ENCODE measurements at regions not wholly inside any gene's neighbourhood (a gene's known extent, or its start where the extent isn't known, plus 50 kb on each side); places are given as distances from the start of the nearest gene placed in this dataset.

DNA sequence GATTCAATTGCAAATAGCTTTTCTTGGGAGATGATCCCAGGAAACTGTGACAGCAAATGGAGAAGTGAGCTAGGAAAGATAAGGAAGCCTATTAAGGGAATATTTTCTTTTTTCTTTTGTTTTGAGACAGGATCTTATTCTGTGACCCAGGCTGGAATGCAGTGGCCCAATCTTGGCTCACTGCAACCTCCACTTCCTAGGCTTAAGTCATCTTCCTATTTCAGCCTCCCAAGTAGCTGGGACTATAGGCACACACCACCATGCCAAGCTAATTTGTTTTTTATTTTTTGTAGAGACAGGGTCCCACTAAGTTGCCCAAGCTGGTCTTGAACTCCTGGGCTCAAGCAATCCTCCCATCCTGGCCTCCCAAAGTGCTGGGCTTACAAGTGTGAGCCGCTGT is 433.7 kb downstream of the RPS6KC1 start:
- Histone ChIP-seq H3K4me1 (ENCODE audit: control insufficient read depth, low read depth, low read length) (no peaks in the 10 kb centered on the region), H3K79me2 (ENCODE audit: control insufficient read depth, insufficient read depth, low read length) (no peaks in the 10 kb centered on the region), H3K4me3 (ENCODE audit: low read length) (no peak overlapping the region), H3K23ac (ENCODE audit: low read length) (no peak overlapping the region), H3K9ac (ENCODE audit: low read length) (no peak overlapping the region), H4K8ac (ENCODE audit: low read depth, low read length) (no peak overlapping the region), H3K79me1 (ENCODE audit: low read length) (no peaks in the 10 kb centered on the region), H3K18ac (ENCODE audit: low read length) (no peak overlapping the region), H2BK120ac (ENCODE audit: low read depth, low read length) (no peak overlapping the region), H3K36me3 (ENCODE audit: control insufficient read depth, insufficient read depth, low read length) (no peaks in the 10 kb centered on the region), H3K27ac (ENCODE audit: low read depth, low read length) (no peak overlapping the region), H3K56ac (ENCODE audit: low read length) (no peak overlapping the region), H3K4ac (ENCODE audit: low read depth, low read length) (no peak overlapping the region), H3K27me3 (ENCODE audit: insufficient read depth, low read length, poor library complexity) (no peaks in the 10 kb centered on the region), H4K5ac (ENCODE audit: low read length) (no peak overlapping the region), H2BK5ac (ENCODE audit: low read length) (no peak overlapping the region), H2BK15ac (replicated peaks; ENCODE audit: low read depth) (no peak overlapping the region), H2AK5ac (ENCODE audit: low read length) (no peak overlapping the region), H3K4me2 (ENCODE audit: low read length) (no peak overlapping the region)
- DNase-seq: no peak
- WGBS (ENCODE audit: extremely low coverage, insufficient coverage, low lambda C conversion rate): no CpG with 5 or more reads among the region's 1 CpG

DNA sequence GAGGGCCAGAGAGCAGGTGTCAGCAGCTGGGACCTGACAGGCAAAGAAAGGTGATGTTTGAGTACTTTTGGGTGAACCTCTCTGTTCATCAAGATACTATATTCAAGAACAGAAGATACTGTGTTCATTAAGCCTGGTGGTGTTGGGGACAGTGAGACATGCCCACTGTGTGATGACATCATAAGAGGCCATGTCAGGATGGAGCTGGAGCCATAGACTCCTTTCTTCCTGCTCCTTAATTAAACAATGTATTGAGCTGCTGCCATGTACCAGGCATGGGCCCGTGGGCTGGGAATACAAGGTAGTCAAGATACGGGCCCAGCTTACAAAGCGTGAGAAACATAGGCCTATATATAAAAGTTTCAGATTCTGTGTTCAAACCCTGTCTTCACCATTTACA is 435.4 kb downstream of the RPS6KC1 start:
- Histone ChIP-seq H2AK5ac (ENCODE audit: low read length) (no peak overlapping the region), H3K9ac (ENCODE audit: low read length) (no peak overlapping the region), H3K4me1 (ENCODE audit: control insufficient read depth, low read depth, low read length) (no peaks in the 10 kb centered on the region), H4K8ac (ENCODE audit: low read depth, low read length) (no peak overlapping the region), H3K4me2 (ENCODE audit: low read length) (no peak overlapping the region), H2BK15ac (replicated peaks; ENCODE audit: low read depth) (no peak overlapping the region), H3K4me3 (ENCODE audit: low read length) (no peak overlapping the region), H3K27ac (ENCODE audit: low read depth, low read length) (no peak overlapping the region), H3K27me3 (ENCODE audit: insufficient read depth, low read length, poor library complexity) (no peaks in the 10 kb centered on the region), H3K79me2 (ENCODE audit: control insufficient read depth, insufficient read depth, low read length) (no peaks in the 10 kb centered on the region), H4K5ac (ENCODE audit: low read length) (no peak overlapping the region), H3K36me3 (ENCODE audit: control insufficient read depth, insufficient read depth, low read length) (no peaks in the 10 kb centered on the region), H3K23ac (ENCODE audit: low read length) (no peak overlapping the region), H3K79me1 (ENCODE audit: low read length) (no peaks in the 10 kb centered on the region), H3K56ac (ENCODE audit: low read length) (no peak overlapping the region), H3K18ac (ENCODE audit: low read length) (no peak overlapping the region), H3K4ac (ENCODE audit: low read depth, low read length) (no peak overlapping the region), H2BK120ac (ENCODE audit: low read depth, low read length) (no peak overlapping the region), H2BK5ac (ENCODE audit: low read length) (no peak overlapping the region)
- WGBS (ENCODE audit: extremely low coverage, insufficient coverage, low lambda C conversion rate): no CpG with 5 or more reads among the region's 3 CpGs
- DNase-seq: no peak

GRCh38 chr1:213491468-213491867 is 440.4 kb downstream of the RPS6KC1 start:
- Histone ChIP-seq H3K56ac (ENCODE audit: low read length) (no peak overlapping the region), H4K8ac (ENCODE audit: low read depth, low read length) (no peak overlapping the region), H3K27me3 (ENCODE audit: insufficient read depth, low read length, poor library complexity) (no peaks in the 10 kb centered on the region), H2BK5ac (ENCODE audit: low read length) (no peak overlapping the region), H4K5ac (ENCODE audit: low read length) (no peak overlapping the region), H3K79me2 (ENCODE audit: control insufficient read depth, insufficient read depth, low read length) (no peaks in the 10 kb centered on the region), H3K4me1 (ENCODE audit: control insufficient read depth, low read depth, low read length) (no peaks in the 10 kb centered on the region), H2BK120ac (ENCODE audit: low read depth, low read length) (no peak overlapping the region), H3K4me3 (ENCODE audit: low read length) (no peak overlapping the region), H3K9ac (ENCODE audit: low read length) (no peak overlapping the region), H3K36me3 (ENCODE audit: control insufficient read depth, insufficient read depth, low read length) (no peaks in the 10 kb centered on the region), H2AK5ac (ENCODE audit: low read length) (no peak overlapping the region), H3K4me2 (ENCODE audit: low read length) (no peak overlapping the region), H2BK15ac (replicated peaks; ENCODE audit: low read depth) (no peak overlapping the region), H3K27ac (ENCODE audit: low read depth, low read length) (no peak overlapping the region), H3K18ac (ENCODE audit: low read length) (no peak overlapping the region), H3K79me1 (ENCODE audit: low read length) (no peaks in the 10 kb centered on the region), H3K23ac (ENCODE audit: low read length) (no peak overlapping the region), H3K4ac (ENCODE audit: low read depth, low read length) (no peak overlapping the region)
- DNase-seq: no peak
- WGBS (ENCODE audit: extremely low coverage, insufficient coverage, low lambda C conversion rate): no CpG with 5 or more reads among the region's 5 CpGs

DNA sequence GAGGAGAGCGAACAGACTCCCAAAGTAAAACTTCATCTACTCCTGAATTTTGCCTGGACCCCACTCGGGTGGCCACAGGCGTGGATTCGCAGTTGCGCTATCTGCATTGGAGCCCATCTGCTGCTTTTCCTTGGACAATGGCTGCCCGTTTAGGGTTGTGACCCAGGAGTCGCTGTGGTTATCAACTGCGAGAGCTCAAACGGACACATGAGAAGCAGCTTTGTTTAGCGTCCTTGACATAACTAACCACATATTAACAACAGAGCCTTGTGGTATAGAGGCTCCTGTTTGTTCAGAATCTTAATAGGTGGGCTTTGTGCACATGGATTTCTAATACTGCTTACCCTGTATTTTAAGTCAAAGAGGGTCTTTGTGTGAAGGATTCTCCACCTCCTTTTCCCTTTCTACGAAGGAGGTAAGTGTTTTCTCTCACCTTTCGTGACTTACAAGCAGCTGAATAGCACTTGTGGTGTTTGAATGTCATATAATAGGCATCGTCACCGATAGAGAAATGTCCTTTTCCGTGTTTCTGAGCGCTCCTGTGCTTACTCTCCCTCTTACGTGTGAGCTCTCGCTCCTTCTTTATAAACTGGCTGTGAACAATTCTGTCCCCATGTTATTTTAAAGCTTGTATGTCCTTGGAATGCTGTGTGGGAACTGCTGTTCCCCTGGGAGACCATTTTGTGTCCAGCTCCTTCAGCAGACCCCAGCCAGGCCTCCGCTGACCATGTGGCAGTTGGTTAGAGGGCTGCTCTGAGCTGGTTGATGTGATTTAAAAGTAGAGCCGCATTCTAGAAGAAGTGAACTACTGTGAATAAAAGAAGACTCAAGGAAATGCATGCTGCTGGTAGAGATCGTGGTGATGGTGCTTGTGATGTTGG is 441.4 kb downstream of the RPS6KC1 start:
- Histone ChIP-seq H4K8ac (ENCODE audit: low read depth, low read length) (no peak overlapping the region), H2BK5ac (ENCODE audit: low read length) (no peak overlapping the region), H3K27me3 (ENCODE audit: insufficient read depth, low read length, poor library complexity) (no peaks in the 10 kb centered on the region), H4K5ac (ENCODE audit: low read length) (no peak overlapping the region), H2BK15ac (replicated peaks; ENCODE audit: low read depth) (no peak overlapping the region), H3K79me1 (ENCODE audit: low read length) (no peaks in the 10 kb centered on the region), H3K4me1 (ENCODE audit: control insufficient read depth, low read depth, low read length) (no peaks in the 10 kb centered on the region), H3K4me3 (ENCODE audit: low read length) (no peak overlapping the region), H3K9ac (ENCODE audit: low read length) (no peak overlapping the region), H3K79me2 (ENCODE audit: control insufficient read depth, insufficient read depth, low read length) (no peaks in the 10 kb centered on the region), H2AK5ac (ENCODE audit: low read length) (no peak overlapping the region), H3K4me2 (ENCODE audit: low read length) (no peak overlapping the region), H3K4ac (ENCODE audit: low read depth, low read length) (no peak overlapping the region), H3K36me3 (ENCODE audit: control insufficient read depth, insufficient read depth, low read length) (no peaks in the 10 kb centered on the region), H3K27ac (ENCODE audit: low read depth, low read length) (no peak overlapping the region), H3K18ac (ENCODE audit: low read length) (no peak overlapping the region), H3K56ac (ENCODE audit: low read length) (no peak overlapping the region), H3K23ac (ENCODE audit: low read length) (no peak overlapping the region), H2BK120ac (ENCODE audit: low read depth, low read length) (no peak overlapping the region)
- no CpG with 5 or more reads among the region's 21 CpGs for WGBS (ENCODE audit: extremely low coverage, insufficient coverage, low lambda C conversion rate)
- DNase-seq: no peak

DNA sequence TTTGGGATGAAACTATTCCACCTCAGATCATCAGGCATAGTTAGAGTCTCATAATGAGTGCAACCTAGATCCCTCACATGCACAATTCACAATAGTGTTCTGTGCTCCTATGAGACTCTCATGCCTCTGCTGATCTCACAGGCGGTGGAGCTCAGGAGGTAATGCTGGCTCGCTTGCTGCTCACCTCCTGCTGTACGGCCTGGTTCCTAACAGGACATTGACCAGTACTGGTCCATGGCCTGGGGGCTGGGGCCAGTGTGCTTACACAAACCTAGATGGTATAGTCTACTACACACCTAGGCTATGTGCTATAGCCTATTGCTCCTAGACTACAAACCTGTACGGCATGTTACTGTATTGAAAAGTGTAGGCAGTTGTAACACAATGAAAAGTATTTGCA is 448.4 kb downstream of the RPS6KC1 start:
- no peaks in the 10 kb centered on the region for H3K27me3 ChIP-seq (ENCODE audit: insufficient read depth, low read length, poor library complexity)
- H4K8ac ChIP-seq (ENCODE audit: low read depth, low read length): no peak overlapping the region
- no peak overlapping the region for H3K9ac ChIP-seq (ENCODE audit: low read length)
- no peak overlapping the region for H2BK120ac ChIP-seq (ENCODE audit: low read depth, low read length)
- H3K56ac ChIP-seq (ENCODE audit: low read length): no peak overlapping the region
- DNase-seq: no peak
- H3K23ac ChIP-seq (ENCODE audit: low read length): no peak overlapping the region
- no peaks in the 10 kb centered on the region for H3K79me2 ChIP-seq (ENCODE audit: control insufficient read depth, insufficient read depth, low read length)
- no peak overlapping the region for H3K4ac ChIP-seq (ENCODE audit: low read depth, low read length)
- H3K79me1 ChIP-seq (ENCODE audit: low read length): no peaks in the 10 kb centered on the region
- H4K5ac ChIP-seq (ENCODE audit: low read length): no peak overlapping the region
- H2AK5ac ChIP-seq (ENCODE audit: low read length): no peak overlapping the region
- H3K4me1 ChIP-seq (ENCODE audit: control insufficient read depth, low read depth, low read length): no peaks in the 10 kb centered on the region
- H3K27ac ChIP-seq (ENCODE audit: low read depth, low read length): no peak overlapping the region
- no peak overlapping the region for H2BK15ac ChIP-seq (replicated peaks; ENCODE audit: low read depth)
- no peaks in the 10 kb centered on the region for H3K36me3 ChIP-seq (ENCODE audit: control insufficient read depth, insufficient read depth, low read length)
- no peak overlapping the region for H3K4me2 ChIP-seq (ENCODE audit: low read length)
- H3K4me3 ChIP-seq (ENCODE audit: low read length): no peak overlapping the region
- H3K18ac ChIP-seq (ENCODE audit: low read length): no peak overlapping the region
- WGBS (ENCODE audit: extremely low coverage, insufficient coverage, low lambda C conversion rate): no CpG with 5 or more reads among the region's 4 CpGs
- no peak overlapping the region for H2BK5ac ChIP-seq (ENCODE audit: low read length)

Data from mesendoderm (in vitro differentiated cells).